A673 (cell line): ENCODE measurements at regions not wholly inside any gene's neighbourhood (a gene's known extent, or its start where the extent isn't known, plus 50 kb on each side); places are given as distances from the start of the nearest gene placed in this dataset.

Source experiments
- BruUV-seq: library from RNA; stranded (reverse); fragments of 400-500 nt; replicated peaks from 2 replicates; lab custom pipeline; 2021; lab: Mats Ljungman, UMichigan
- CTCF ChIA-PET: fragments of 300-600 bp; sonication (Branson Sonifier 250); formaldehyde crosslinking; loops from one replicate; lab custom pipeline; 2022; ENCODE audit warnings: antibody characterized with exemption; lab: Charles Lee
- POLR2A ChIA-PET: fragments of 300-600 bp; sonication (Branson Sonifier 250); formaldehyde crosslinking; loops from one replicate; lab custom pipeline; 2022; ENCODE audit warnings: antibody characterized with exemption; ENCODE audit not compliant: low non-redundant PET; lab: Charles Lee
- DNase-seq: peaks from one replicate; pipeline ENCODE4 v3.0.0-alpha.2; 2015; ENCODE audit warnings: low spot score
- H3K27ac ChIP-seq: fragments of 200-600 bp; sonication (generic); 2 replicates; pipeline ENCODE4 v1.5.1; 2016; ENCODE audit warnings: mixed run types, low read depth, mild to moderate bottlenecking, mixed read lengths, antibody characterized with exemption, low read length; ENCODE audit not compliant: poor library complexity, severe bottlenecking
- H3K27me3 ChIP-seq: fragments of 200-600 bp; sonication (generic); replicated peaks from 2 replicates; pipeline ENCODE4 v1.6.1; 2017; ENCODE audit warnings: mixed run types, low read depth, mild to moderate bottlenecking, mixed read lengths, antibody characterized with exemption, low read length; ENCODE audit not compliant: insufficient read depth, poor library complexity
- H3K36me3 ChIP-seq: fragments of 200-600 bp; sonication (generic); 2 replicates; pipeline ENCODE4 v1.6.1; 2016; ENCODE audit warnings: mixed run types, mild to moderate bottlenecking, mixed read lengths, antibody characterized with exemption, low read length; ENCODE audit not compliant: insufficient read depth, poor library complexity, severe bottlenecking
- H3K4me1 ChIP-seq: fragments of 200-600 bp; sonication (generic); 2 replicates; pipeline ENCODE4 v1.6.1; 2017; ENCODE audit warnings: mixed run types, mild to moderate bottlenecking, mixed read lengths, antibody characterized with exemption, low read length; ENCODE audit not compliant: insufficient read depth, poor library complexity, severe bottlenecking
- H3K4me3 ChIP-seq: fragments of 200-600 bp; sonication (generic); 2 replicates; pipeline ENCODE4 v1.5.1; 2016; ENCODE audit warnings: low read depth, mixed run types, mild to moderate bottlenecking, mixed read lengths, low read length; ENCODE audit not compliant: poor library complexity, severe bottlenecking
- H3K9me3 ChIP-seq: fragments of 200-600 bp; sonication (generic); 2 replicates; pipeline ENCODE4 v1.6.1; 2016; ENCODE audit warnings: mixed run types, low read depth, mild to moderate bottlenecking, mixed read lengths, antibody characterized with exemption, low read length; ENCODE audit not compliant: poor library complexity, severe bottlenecking
- CTCF ChIP-seq: fragments of 300-800, 200-600 bp; sonication (generic); conservative IDR thresholded peaks from 2 replicates; pipeline ENCODE4 v1.5.1; 2017; ENCODE audit warnings: low read depth, mild to moderate bottlenecking, antibody characterized with exemption, low read length, moderate library complexity, mixed read lengths
- EZH2 ChIP-seq: fragments of 200-600 bp; sonication (generic); IDR thresholded peaks from 2 replicates; pipeline ENCODE4 v1.6.1; 2017; ENCODE audit warnings: borderline replicate concordance, low read depth, mild to moderate bottlenecking, mixed read lengths, antibody characterized with exemption, low read length; ENCODE audit not compliant: poor library complexity, severe bottlenecking
- intact Hi-C: fragments of 100-400 bp; cut with micrococcal nuclease; formaldehyde crosslinking; loops from one replicate; pipeline ENCODE4 v1.10.0; 2022; ENCODE audit not compliant: unreplicated experiment

GRCh38 chr2:186281726-186282125 is 204.3 kb upstream of the ZC3H15 start:
- Histone ChIP-seq H3K4me3 (no peak overlapping the region), H3K4me1 (no peaks in the 10 kb centered on the region), H3K27me3 (no peaks in the 10 kb centered on the region), H3K36me3 (no peaks in the 10 kb centered on the region), H3K27ac (no peak overlapping the region), H3K9me3 (no peaks in the 10 kb centered on the region)
- no peak for DNase-seq
- CTCF ChIA-PET, result no interaction called here
- TF ChIP-seq CTCF (no peak), EZH2 (no peak)
- intact Hi-C loops, result no loop called here
- no TSS peak for BruUV-seq
- POLR2A ChIA-PET, result no interaction called here

- TF ChIP-seq CTCF, result no peak
- no peak for TF ChIP-seq EZH2
- Histone ChIP-seq H3K27ac (no peak overlapping the region), H3K9me3 (no peaks in the 10 kb centered on the region), H3K27me3 (no peaks in the 10 kb centered on the region), H3K36me3 (no peaks in the 10 kb centered on the region), H3K4me1 (no peaks in the 10 kb centered on the region), H3K4me3 (no peak overlapping the region)
- no peak for DNase-seq
- ChIA-PET POLR2A (no interaction called here), CTCF (no interaction called here)
- intact Hi-C loops, result no loop called here
- no TSS peak for BruUV-seq
Observed at GRCh38 chr2:186294248-186294888, 191.7 kb upstream of the ZC3H15 start.

GRCh38 chr2:186299610-186300009 is 186.4 kb upstream of the ZC3H15 start:
- Histone ChIP-seq H3K36me3 (no peaks in the 10 kb centered on the region), H3K4me3 (no peak overlapping the region), H3K27me3 (no peaks in the 10 kb centered on the region), H3K4me1 (no peaks in the 10 kb centered on the region), H3K9me3 (no peaks in the 10 kb centered on the region), H3K27ac (no peak overlapping the region)
- intact Hi-C loops, result no loop called here
- ChIA-PET CTCF (no interaction called here), POLR2A (no interaction called here)
- BruUV-seq, result no TSS peak
- TF ChIP-seq CTCF (no peak), EZH2 (no peak)
- no peak for DNase-seq
